ENCODE measurements at regions not wholly inside any gene's neighbourhood (a gene's known extent, or its start where the extent isn't known, plus 50 kb on each side); places are given as distances from the start of the nearest gene placed in this dataset.

DNA sequence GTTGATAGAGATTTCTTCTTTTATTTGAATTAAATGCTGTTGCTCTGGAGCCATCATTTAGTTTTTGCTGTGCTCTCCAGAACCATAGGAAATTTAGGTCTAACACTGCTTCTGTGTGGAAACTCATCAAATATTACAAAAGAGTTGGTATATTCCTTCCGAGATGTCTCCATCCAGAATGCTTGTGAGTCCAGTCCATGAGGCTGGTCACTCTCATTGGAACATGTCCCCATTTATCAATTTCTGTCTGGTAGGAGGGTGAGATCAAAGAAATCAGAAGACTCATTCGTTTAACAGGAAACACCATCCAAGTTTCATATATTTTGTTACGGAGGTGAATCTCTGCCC lies 52.4 kb upstream of the LMO2 start:
- TF ChIP-seq, protein P1, sequence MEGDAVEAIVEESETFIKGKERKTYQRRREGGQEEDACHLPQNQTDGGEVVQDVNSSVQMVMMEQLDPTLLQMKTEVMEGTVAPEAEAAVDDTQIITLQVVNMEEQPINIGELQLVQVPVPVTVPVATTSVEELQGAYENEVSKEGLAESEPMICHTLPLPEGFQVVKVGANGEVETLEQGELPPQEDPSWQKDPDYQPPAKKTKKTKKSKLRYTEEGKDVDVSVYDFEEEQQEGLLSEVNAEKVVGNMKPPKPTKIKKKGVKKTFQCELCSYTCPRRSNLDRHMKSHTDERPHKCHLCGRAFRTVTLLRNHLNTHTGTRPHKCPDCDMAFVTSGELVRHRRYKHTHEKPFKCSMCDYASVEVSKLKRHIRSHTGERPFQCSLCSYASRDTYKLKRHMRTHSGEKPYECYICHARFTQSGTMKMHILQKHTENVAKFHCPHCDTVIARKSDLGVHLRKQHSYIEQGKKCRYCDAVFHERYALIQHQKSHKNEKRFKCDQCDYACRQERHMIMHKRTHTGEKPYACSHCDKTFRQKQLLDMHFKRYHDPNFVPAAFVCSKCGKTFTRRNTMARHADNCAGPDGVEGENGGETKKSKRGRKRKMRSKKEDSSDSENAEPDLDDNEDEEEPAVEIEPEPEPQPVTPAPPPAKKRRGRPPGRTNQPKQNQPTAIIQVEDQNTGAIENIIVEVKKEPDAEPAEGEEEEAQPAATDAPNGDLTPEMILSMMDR (IDR thresholded peaks at IDR 0.05) = no peak
- TF ChIP-seq POLR2AphosphoS5 (IDR thresholded peaks at IDR 0.05) = no peak

Measured in sigmoid colon (tissue), 4 donors.